ENCODE measurements at regions not wholly inside any gene's neighbourhood (a gene's known extent, or its start where the extent isn't known, plus 50 kb on each side); places are given as distances from the start of the nearest gene placed in this dataset.

DNA sequence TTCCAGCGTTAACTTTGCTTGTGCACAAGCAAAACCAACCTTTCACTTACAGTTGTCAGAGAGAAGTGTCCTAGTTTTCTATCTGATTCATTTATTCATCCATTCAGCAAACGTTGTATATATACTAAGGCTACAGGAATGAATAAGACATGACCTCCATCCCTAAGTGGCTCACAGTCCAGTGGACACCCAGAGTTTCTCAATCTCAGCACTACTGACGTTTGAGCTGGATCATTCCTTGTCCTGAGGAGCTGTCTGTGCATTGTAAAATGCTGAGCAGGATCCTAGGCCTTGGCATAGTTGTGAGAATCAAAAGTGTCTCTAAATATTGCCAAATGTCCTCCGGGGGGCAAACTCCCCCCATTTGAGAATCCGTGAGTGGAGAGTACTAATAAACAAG, 166.7 kb upstream of the PRKCQ start:
- no peaks in the 10 kb centered on the region for H3K9me3 ChIP-seq
- no peak overlapping the region for H3K27ac ChIP-seq
- H3K36me3 ChIP-seq, result no peaks in the 10 kb centered on the region
- no peaks in the 10 kb centered on the region for H3K27me3 ChIP-seq
- 68 to 84% (median 81%) methylated on average over 5 of the region's 5 CpGs for WGBS, 4 donors
- H3K4me3 ChIP-seq, result no peak overlapping the region
- ATAC-seq (no peak), DNase-seq (no peak)
- TF ChIP-seq, protein P1, sequence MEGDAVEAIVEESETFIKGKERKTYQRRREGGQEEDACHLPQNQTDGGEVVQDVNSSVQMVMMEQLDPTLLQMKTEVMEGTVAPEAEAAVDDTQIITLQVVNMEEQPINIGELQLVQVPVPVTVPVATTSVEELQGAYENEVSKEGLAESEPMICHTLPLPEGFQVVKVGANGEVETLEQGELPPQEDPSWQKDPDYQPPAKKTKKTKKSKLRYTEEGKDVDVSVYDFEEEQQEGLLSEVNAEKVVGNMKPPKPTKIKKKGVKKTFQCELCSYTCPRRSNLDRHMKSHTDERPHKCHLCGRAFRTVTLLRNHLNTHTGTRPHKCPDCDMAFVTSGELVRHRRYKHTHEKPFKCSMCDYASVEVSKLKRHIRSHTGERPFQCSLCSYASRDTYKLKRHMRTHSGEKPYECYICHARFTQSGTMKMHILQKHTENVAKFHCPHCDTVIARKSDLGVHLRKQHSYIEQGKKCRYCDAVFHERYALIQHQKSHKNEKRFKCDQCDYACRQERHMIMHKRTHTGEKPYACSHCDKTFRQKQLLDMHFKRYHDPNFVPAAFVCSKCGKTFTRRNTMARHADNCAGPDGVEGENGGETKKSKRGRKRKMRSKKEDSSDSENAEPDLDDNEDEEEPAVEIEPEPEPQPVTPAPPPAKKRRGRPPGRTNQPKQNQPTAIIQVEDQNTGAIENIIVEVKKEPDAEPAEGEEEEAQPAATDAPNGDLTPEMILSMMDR (IDR thresholded peaks at IDR 0.05), result no peak
- intact Hi-C loops (cut with DNase I), result no loop called here
- peaks cover 0 to 6% (median 0%) of the 10 kb centered on the region in 12 donors for H3K4me1 ChIP-seq

GRCh38 chr10:6743291-6743849, 163.3 kb upstream of the PRKCQ start:
- Histone ChIP-seq H3K36me3 (no peaks in the 10 kb centered on the region), H3K27ac (no peak overlapping the region), H3K9me3 (no peaks in the 10 kb centered on the region), H3K4me1 (peaks cover 0 to 12% (median 0%) of the 10 kb centered on the region in 12 donors), H3K27me3 (no peaks in the 10 kb centered on the region), H3K4me3 (no peak overlapping the region)
- TF ChIP-seq, protein P1 (IDR thresholded peaks at IDR 0.05), result no peak
- TF ChIP-seq POLR2A (IDR thresholded peaks at IDR 0.05), result no peak
- ATAC-seq, result no peak
- 69 to 82% (median 79%) methylated on average over 4 of the region's 4 CpGs for WGBS, 4 donors
- DNase-seq, result no peak
- intact Hi-C loops (cut with DNase I), result no loop called here

DNA sequence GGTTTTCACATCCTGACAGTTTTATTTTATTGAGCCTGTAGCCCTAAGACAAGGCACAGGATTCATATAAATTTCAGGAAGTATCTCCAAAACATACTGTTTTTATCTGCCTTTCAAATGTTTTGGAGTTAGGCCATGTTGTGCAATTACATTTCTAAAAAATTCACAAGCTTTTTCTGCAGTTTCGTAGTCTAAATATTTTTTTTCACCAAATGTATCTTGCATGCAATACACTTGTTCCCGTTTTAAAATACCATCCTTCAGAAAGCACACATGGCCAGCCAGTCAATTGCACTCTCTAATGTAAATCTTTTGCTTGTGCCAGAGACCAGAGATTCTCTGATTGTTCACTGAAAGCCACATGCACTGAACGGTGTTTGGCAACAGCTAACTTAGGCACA, 161.5 kb upstream of the PRKCQ start:
- Histone ChIP-seq H3K27ac (no peak overlapping the region), H3K4me3 (no peak overlapping the region), H3K27me3 (no peaks in the 10 kb centered on the region), H3K4me1 (peaks cover 0 to 14% (median 0%) of the 10 kb centered on the region in 12 donors), H3K36me3 (no peaks in the 10 kb centered on the region), H3K9me3 (no peaks in the 10 kb centered on the region)
- no peak for ATAC-seq
- TF ChIP-seq, protein P1 (IDR thresholded peaks at IDR 0.05), result no peak
- intact Hi-C loops (cut with DNase I), result no loop called here
- WGBS, 4 donors, result 35 to 45% (median 40%) methylated on average over 3 of the region's 3 CpGs
- no peak for DNase-seq

GRCh38 chr10:6739530-6740174, 159.6 kb upstream of the PRKCQ start:
- WGBS, 4 donors, result 81 to 90% (median 86%) methylated on average over 12 of the region's 12 CpGs
- Histone ChIP-seq H3K9me3 (no peaks in the 10 kb centered on the region), H3K36me3 (no peaks in the 10 kb centered on the region), H3K27me3 (peaks cover 0 to 1% (median 0%) of the 10 kb centered on the region in 9 donors), H3K27ac (no peak overlapping the region), H3K4me3 (no peak overlapping the region), H3K4me1 (peaks cover 0 to 14% (median 0%) of the 10 kb centered on the region in 12 donors)
- DNase-seq (no peak), ATAC-seq (no peak)
- TF ChIP-seq, protein P1 (IDR thresholded peaks at IDR 0.05), result no peak
- no peak for TF ChIP-seq POLR2A (IDR thresholded peaks at IDR 0.05)
- intact Hi-C loops (cut with DNase I), result no loop called here
